22Rv1 (cell line): ENCODE measurements at regions not wholly inside any gene's neighbourhood (a gene's known extent, or its start where the extent isn't known, plus 50 kb on each side); places are given as distances from the start of the nearest gene placed in this dataset.

Source experiments
- ZFX ChIP-seq: fragments of 450-650 bp; IDR thresholded peaks from 2 replicates; pipeline ENCODE4 v1.6.1; 2017; ENCODE audit warnings: antibody characterized with exemption, borderline replicate concordance
- TF ChIP-seq, protein P1 (sequence below): fragments of 450-650 bp; IDR thresholded peaks from 2 replicates; pipeline ENCODE4 v1.5.1; 2017; ENCODE audit warnings: mild to moderate bottlenecking

DNA sequence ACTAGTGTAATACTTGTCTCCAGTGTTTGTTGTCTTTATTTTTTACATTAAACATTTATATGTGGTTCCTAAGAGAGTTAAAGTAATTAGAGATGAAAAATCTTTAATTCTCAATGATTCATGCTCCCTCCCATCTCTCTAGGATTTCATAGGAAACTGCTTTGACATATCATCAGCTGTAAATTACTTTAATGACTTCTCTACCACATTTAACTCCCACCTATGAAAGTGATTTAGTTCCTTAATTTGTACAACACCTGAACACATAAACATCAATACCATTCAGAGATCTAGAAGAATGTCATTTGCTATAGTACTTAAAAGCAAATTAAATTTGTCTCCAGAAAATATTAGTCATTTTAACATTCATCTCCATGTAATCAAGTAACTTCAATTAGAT, 524.2 kb upstream of the CHAC2 start:
- TF ChIP-seq, protein P1, sequence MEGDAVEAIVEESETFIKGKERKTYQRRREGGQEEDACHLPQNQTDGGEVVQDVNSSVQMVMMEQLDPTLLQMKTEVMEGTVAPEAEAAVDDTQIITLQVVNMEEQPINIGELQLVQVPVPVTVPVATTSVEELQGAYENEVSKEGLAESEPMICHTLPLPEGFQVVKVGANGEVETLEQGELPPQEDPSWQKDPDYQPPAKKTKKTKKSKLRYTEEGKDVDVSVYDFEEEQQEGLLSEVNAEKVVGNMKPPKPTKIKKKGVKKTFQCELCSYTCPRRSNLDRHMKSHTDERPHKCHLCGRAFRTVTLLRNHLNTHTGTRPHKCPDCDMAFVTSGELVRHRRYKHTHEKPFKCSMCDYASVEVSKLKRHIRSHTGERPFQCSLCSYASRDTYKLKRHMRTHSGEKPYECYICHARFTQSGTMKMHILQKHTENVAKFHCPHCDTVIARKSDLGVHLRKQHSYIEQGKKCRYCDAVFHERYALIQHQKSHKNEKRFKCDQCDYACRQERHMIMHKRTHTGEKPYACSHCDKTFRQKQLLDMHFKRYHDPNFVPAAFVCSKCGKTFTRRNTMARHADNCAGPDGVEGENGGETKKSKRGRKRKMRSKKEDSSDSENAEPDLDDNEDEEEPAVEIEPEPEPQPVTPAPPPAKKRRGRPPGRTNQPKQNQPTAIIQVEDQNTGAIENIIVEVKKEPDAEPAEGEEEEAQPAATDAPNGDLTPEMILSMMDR = no peak
- no peak for TF ChIP-seq ZFX
